Prostate gland (tissue), 2 donors: ENCODE measurements at regions not wholly inside any gene's neighbourhood (a gene's known extent, or its start where the extent isn't known, plus 50 kb on each side); places are given as distances from the start of the nearest gene placed in this dataset.
A peak's percentile ranks its signal among the peaks of the same experiment; 100 is the strongest.
"Not testable (repeated sequence)": the region's sequence is repeated elsewhere in the genome, so short reads cannot be mapped to it uniquely, and the experiment has no call there.

Source experiments
- DNase-seq: peaks from one replicate; pipeline ENCODE4 v3.0.0-alpha.2; 2019; ENCODE audit warnings: low spot score
- H3K27ac ChIP-seq, 2 donors: fragments of 200-600 bp; sonication (generic); 2 replicates each; pipeline ENCODE4 v1.5.1; 2017 to 2019
- H3K27me3 ChIP-seq: fragments of 200-600 bp; sonication (generic); replicated peaks from 2 replicates; pipeline ENCODE4 v1.5.1; 2019; ENCODE audit not compliant: insufficient read depth
- H3K36me3 ChIP-seq, 2 donors: fragments of 200-600 bp; sonication (generic); 1 replicate in 1 of 2; 2 replicates in 1 of 2; pipeline versions ENCODE4 v1.5.1 to v1.8.1; 2017 to 2019
- H3K4me1 ChIP-seq: fragments of 200-600 bp; sonication (generic); replicated peaks from 2 replicates; pipeline ENCODE4 v1.5.1; 2019
- H3K4me3 ChIP-seq, 2 donors: fragments of 200-600 bp; sonication (generic); 2 replicates each; pipeline ENCODE4 v1.5.1; 2017 to 2019
- H3K9me3 ChIP-seq: fragments of 200-600 bp; sonication (generic); 2 replicates; pipeline ENCODE4 v1.5.1; 2017
- CTCF ChIP-seq, 4 experiments: fragments of 200-600 bp in 2 of 4; fragments of 450-650 bp in 2 of 4; sonication (generic) in 2 of 4; IDR thresholded peaks; 1 replicate in 3 of 4; 2 replicates in 1 of 4; pipeline ENCODE4 v1.5.1; 2016 to 2019; ENCODE audit warnings: antibody characterized with exemption in 4 of 4, mild to moderate bottlenecking in 2 of 4, moderate library complexity in 2 of 4
- POLR2A ChIP-seq: fragments of 450-650 bp; IDR thresholded peaks from one replicate; pipeline ENCODE4 v1.6.1; 2016; ENCODE audit warnings: antibody characterized with exemption, mild to moderate bottlenecking
- POLR2AphosphoS5 ChIP-seq: sonication (generic); formaldehyde crosslinking; IDR thresholded peaks from one replicate; pipeline ENCODE4 v1.6.1; 2017; ENCODE audit warnings: antibody characterized with exemption
- WGBS: methylation state at CpG from one replicate; pipeline ENCODE4 v1.1.5; 2018; 5-methylcytosine and 5-hydroxymethylcytosine counted together
- intact Hi-C: fragments of 100-400 bp; cut with DNase I; formaldehyde crosslinking; loops from one replicate; pipeline ENCODE4 v1.14.2; 2022

GRCh38 chr3:90182291-90182976 is 1075.0 kb downstream of the EPHA3 start:
- WGBS, result 23% methylated on average over 19 of the region's 19 CpGs
- intact Hi-C loops, result loop anchor here (10.0 kb wide), 1 partner anchor 1978 kb away; no protein-coding TSS in a partner anchor
- TF ChIP-seq CTCF (IDR thresholded peaks at IDR 0.05), result peak; percentile 15 to 42 (median 36)
- H3K9me3 ChIP-seq, H3K4me1 ChIP-seq, H3K27ac ChIP-seq, H3K4me3 ChIP-seq, H3K36me3 ChIP-seq, DNase-seq, H3K27me3 ChIP-seq: not testable (repeated sequence)

DNA sequence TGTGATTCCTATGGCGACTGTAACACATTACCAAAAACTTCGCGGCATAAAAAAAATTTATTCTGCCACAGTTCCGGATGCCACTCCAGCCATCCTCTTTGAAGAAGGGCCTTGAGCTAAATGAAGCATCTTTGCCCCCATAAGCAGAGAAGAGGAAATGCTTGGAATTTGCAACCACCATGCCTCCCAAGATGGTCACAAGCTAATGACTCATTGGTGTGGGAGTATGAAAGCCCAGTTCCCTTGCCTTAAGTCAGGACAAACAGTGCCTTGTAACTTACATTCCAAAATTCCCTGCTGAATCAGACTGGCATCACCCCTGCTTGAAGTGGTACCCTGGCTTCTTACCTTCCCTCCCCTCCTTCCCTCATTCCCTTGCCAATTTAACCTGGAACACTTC is 1077.4 kb downstream of the EPHA3 start:
- no peaks in the 10 kb centered on the region for H3K27me3 ChIP-seq
- no peaks in the 10 kb centered on the region for H3K36me3 ChIP-seq
- intact Hi-C loops, result loop anchor here (10.0 kb wide), 1 partner anchor 1980 kb away; no protein-coding TSS in a partner anchor
- H3K4me1 ChIP-seq, result no peaks in the 10 kb centered on the region
- no peak for TF ChIP-seq POLR2A
- no peak for TF ChIP-seq CTCF (IDR thresholded peaks at IDR 0.05)
- TF ChIP-seq POLR2AphosphoS5, result no peak
- H3K9me3 ChIP-seq, result no peaks in the 10 kb centered on the region
- WGBS, result 91% methylated on average over 4 of the region's 4 CpGs
- no peak overlapping the region for H3K27ac ChIP-seq
- DNase-seq, result no peak
- no peak overlapping the region for H3K4me3 ChIP-seq

GRCh38 chr3:90197383-90197782 is 1090.0 kb downstream of the EPHA3 start:
- H3K4me3 ChIP-seq, H3K9me3 ChIP-seq, H3K27me3 ChIP-seq, DNase-seq, H3K36me3 ChIP-seq, intact Hi-C loops, H3K27ac ChIP-seq, H3K4me1 ChIP-seq: not testable (repeated sequence)
- 100% methylated on average over 4 of the region's 4 CpGs for WGBS

DNA sequence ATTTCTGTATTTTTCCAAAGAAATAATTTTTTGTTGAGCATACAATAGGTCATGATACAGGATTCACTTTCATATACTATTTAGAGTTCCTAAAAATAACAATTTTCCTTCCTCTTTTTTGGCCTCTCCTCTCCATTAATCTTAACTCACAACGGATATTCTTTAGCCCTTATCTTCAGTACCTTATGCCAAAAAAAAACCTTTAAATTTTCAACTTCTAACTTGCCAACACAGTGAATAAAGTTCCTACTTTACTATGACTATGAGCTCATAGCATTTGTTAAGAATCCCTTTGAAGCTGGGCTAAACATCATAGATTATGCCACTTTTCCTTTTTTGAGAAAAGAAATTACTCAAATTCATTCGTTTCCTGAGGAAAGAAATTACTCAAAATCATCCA is 1095.5 kb downstream of the EPHA3 start:
- 48% methylated on average over 2 of the region's 2 CpGs for WGBS
- H3K36me3 ChIP-seq, intact Hi-C loops, DNase-seq, H3K9me3 ChIP-seq, H3K27me3 ChIP-seq, H3K27ac ChIP-seq, H3K4me3 ChIP-seq, H3K4me1 ChIP-seq: not testable (repeated sequence)

DNA sequence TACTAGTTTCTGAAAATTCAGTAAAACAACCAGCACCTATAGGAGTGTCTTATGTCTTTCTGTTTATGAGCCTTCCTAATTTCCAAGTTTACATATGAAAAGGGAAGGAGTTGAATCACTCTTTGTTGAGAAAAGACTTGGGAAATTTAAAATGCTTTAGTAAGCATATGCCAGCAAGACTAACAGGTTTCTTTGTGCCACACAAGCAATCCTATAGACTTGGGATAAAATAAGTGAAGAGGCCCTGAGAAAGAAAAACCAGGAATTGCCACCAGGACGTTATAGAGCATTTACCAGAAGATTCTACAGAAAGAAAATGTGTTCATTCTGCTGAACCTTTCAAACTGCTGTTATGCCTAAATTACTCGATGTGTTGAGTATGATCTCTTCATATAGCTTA is 1099.1 kb downstream of the EPHA3 start:
- H3K9me3 ChIP-seq, H3K27me3 ChIP-seq, DNase-seq, intact Hi-C loops, H3K27ac ChIP-seq, H3K4me3 ChIP-seq, H3K4me1 ChIP-seq, H3K36me3 ChIP-seq: not testable (repeated sequence)
- 75% methylated on average over 2 of the region's 2 CpGs for WGBS

DNA sequence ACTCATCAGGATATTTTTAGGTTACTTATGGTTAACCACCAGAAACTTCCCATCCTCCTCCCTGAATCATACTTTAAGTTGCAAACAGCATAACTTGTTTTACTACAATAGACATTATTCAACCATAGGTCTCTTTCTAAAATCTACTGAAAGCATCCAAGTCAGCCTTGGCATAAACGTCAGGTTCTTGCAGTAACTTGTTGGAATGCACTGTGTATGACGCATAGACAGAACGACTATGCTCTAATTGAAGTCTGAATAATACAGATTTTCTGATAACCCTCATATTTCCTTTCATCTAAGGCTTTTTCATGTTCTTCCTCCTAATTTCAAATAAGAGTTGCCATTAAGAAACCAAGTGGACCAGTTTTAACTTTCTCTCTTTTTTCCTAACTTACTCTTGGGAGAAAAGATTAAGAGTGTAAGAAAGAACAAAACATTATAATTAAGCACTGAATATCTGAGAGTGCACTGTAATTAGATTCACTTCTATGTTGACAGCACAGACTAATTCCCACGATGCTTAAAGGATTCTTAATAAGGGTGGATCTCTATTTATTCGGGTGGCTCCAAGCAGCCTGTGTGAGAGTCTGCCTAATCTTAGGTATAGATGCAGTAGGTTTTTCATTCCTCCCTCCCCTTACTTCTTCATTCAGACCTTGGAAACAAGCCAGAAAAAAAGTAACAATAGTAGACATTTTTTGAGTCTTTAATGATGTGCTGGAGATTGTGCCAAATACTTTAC is 1100.1 kb downstream of the EPHA3 start:
- H3K27me3 ChIP-seq, H3K9me3 ChIP-seq, H3K4me1 ChIP-seq, H3K36me3 ChIP-seq, H3K27ac ChIP-seq, H3K4me3 ChIP-seq, intact Hi-C loops: not testable (repeated sequence)
- WGBS, result 23% methylated on average over 5 of the region's 5 CpGs
- peak; percentile 42 for DNase-seq
- peak; percentile 52 for TF ChIP-seq POLR2AphosphoS5

DNA sequence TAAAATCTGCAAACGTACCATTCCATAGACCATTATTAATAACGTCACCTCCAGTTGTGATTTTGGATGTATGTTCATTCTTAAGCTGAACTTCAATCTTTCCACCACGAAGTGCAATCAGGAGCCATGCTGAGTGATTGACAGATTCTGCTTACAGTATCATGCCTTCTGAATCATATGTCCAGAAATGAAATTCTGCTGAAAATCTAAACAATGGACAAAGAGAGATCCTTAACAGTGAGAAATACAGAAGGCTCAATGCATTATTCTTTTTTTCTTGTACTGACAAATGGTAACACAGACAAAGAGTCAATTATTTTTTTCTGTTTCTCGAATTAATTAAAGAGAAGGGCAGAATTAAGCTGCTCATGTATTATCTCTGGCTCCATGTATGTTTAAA is 1114.5 kb downstream of the EPHA3 start:
- Histone ChIP-seq H3K27ac (no peak overlapping the region), H3K4me3 (no peak overlapping the region), H3K36me3 (no peaks in the 10 kb centered on the region), H3K27me3 (no peaks in the 10 kb centered on the region), H3K4me1 (no peaks in the 10 kb centered on the region), H3K9me3 (no peaks in the 10 kb centered on the region)
- TF ChIP-seq POLR2A (no peak), POLR2AphosphoS5 (no peak), CTCF (IDR thresholded peaks at IDR 0.05) (no peak)
- intact Hi-C loops, result no loop called here
- WGBS, result 69% methylated on average over 4 of the region's 4 CpGs
- no peak for DNase-seq
